IgD-negative memory B cell (primary cell): ENCODE measurements at regions not wholly inside any gene's neighbourhood (a gene's known extent, or its start where the extent isn't known, plus 50 kb on each side); places are given as distances from the start of the nearest gene placed in this dataset.
A peak's percentile ranks its signal among the peaks of the same experiment; 100 is the strongest.
"Not testable (repeated sequence)": the region's sequence is repeated elsewhere in the genome, so short reads cannot be mapped to it uniquely, and the experiment has no call there.

Source experiments
- H3K27ac Mint-ChIP-seq, 3 donors: one replicate each; pipeline ENCODE4 v1.8.0; 2020 to 2022; ENCODE audit warnings: mild to moderate bottlenecking in 3 of 3, mixed read lengths in 3 of 3, moderate library complexity in 1 of 3
- H3K27me3 Mint-ChIP-seq: one replicate; pipeline ENCODE4 v1.8.0; 2021; ENCODE audit warnings: mixed read lengths
- H3K36me3 Mint-ChIP-seq: one replicate; pipeline ENCODE4 v1.8.0; 2020; ENCODE audit warnings: mild to moderate bottlenecking, mixed read lengths
- H3K4me1 Mint-ChIP-seq, 3 donors: one replicate each; pipeline ENCODE4 v1.8.0; 2020 to 2022; ENCODE audit warnings: mixed read lengths in 3 of 3, mild to moderate bottlenecking in 1 of 3
- H3K4me3 Mint-ChIP-seq, 4 donors: one replicate each; pipeline ENCODE4 v1.8.0; 2020 to 2022; ENCODE audit warnings: mild to moderate bottlenecking in 4 of 4, mixed read lengths in 4 of 4, moderate library complexity in 3 of 4
- H3K9me3 Mint-ChIP-seq, 3 donors: one replicate each; pipeline ENCODE4 v1.8.0; 2020 to 2021; ENCODE audit warnings: mixed read lengths in 3 of 3, mild to moderate bottlenecking in 1 of 3

DNA sequence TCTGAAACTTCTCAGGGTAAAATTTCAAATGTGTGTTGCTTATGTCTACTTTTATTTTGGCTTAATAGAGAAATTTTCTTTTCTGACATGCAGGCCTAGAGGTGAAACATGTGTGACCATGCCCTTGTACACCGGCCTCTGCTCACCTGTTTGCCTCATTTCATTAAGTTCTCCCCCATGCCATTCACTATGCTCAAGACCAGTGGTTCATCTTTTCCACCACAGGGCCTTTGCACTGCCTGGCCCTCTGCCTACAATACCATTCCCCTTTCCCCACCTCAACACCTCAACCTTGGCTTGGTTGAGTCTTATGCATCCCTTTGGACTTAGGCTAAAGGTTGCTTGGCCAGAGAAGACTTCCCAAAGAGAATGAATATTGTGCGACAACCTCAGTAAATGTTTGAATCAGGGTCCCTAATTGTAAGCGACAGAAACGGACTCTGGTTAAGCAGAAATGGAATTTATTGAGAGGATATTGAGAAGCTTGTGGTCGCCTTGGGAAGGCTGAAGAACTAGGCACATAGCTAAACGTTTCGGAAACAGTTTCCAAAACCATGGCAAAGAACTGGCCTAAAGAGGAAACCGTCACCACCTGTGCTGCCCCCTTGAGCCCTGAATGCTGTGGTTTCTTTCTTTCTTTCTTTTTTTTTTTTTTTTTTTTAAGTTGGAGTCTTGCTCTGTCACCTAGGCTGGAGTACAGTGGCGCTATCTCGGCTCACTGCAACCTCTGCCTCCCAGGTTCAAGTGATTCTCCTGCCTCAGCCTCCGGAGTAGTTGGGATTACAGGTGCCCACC, 152.2 kb downstream of the SOX4 start:
- no peaks in the 10 kb centered on the region for H3K4me1 Mint-ChIP-seq
- H3K27me3 Mint-ChIP-seq, result no peaks in the 10 kb centered on the region
- no peak overlapping the region for H3K27ac Mint-ChIP-seq
- no peaks in the 10 kb centered on the region for H3K9me3 Mint-ChIP-seq
- H3K4me3 Mint-ChIP-seq, result no peak overlapping the region
- no peaks in the 10 kb centered on the region for H3K36me3 Mint-ChIP-seq

DNA sequence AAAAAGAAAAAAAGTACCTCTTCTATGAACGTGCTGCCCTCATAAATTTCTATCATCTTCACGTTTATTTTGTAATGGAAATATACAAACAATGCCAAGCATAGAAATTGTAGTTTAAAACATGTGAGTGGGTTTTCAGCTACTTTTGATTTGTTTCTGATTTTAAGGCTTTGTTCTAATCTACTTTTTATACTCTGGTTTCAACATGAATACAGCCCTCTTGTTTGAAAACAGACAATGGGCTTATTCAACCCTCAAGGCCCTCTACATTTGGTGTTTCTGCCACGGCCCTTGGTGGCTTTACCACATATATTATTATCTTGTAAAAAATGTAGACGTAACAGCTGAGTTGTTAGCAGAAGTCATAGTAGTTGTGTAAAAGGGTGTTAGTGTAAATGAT, 153.9 kb downstream of the SOX4 start:
- H3K36me3 Mint-ChIP-seq, result no peaks in the 10 kb centered on the region
- peaks cover 0 to 1% (median 0%) of the 10 kb centered on the region in 3 donors for H3K4me1 Mint-ChIP-seq
- no peaks in the 10 kb centered on the region for H3K9me3 Mint-ChIP-seq
- no peaks in the 10 kb centered on the region for H3K27me3 Mint-ChIP-seq
- H3K4me3 Mint-ChIP-seq, result no peak overlapping the region
- no peak overlapping the region for H3K27ac Mint-ChIP-seq

DNA sequence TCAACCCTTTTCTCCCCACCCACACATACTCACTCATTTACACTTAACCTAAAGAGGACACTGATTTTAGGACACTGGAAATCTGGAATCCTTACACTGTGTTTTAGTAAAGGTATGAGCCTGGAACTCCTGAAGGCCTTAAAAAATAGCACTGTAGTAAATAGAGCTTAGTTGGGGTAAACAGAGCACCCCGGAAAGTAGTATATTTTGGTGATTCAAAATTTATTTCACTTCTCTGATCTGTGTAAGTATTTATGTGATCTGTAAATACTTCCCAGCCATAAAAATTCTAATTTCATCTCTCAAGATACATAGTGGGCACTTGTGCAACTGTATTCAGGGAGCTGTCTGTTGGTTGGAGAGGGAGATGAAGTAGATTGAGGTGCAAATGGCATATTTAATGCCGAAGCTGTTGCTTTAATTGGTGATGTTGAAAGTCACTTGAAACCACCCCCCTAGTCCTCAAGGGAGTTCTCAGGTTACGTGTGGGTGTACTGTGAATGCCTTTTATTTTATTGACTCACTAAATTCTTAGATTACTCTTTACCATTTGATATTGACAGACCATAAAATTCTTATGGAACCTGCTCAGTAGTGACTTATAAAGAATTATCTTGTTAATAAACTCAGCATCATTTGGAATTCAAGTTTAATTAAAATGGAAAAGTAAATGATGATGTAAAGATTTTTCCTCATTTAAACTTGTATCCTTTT, 154.9 kb downstream of the SOX4 start:
- no peak overlapping the region for H3K27ac Mint-ChIP-seq
- no peaks in the 10 kb centered on the region for H3K27me3 Mint-ChIP-seq
- H3K36me3 Mint-ChIP-seq, result no peaks in the 10 kb centered on the region
- no peaks in the 10 kb centered on the region for H3K9me3 Mint-ChIP-seq
- no peak overlapping the region for H3K4me3 Mint-ChIP-seq
- peaks cover 0 to 1% (median 0%) of the 10 kb centered on the region in 3 donors for H3K4me1 Mint-ChIP-seq

DNA sequence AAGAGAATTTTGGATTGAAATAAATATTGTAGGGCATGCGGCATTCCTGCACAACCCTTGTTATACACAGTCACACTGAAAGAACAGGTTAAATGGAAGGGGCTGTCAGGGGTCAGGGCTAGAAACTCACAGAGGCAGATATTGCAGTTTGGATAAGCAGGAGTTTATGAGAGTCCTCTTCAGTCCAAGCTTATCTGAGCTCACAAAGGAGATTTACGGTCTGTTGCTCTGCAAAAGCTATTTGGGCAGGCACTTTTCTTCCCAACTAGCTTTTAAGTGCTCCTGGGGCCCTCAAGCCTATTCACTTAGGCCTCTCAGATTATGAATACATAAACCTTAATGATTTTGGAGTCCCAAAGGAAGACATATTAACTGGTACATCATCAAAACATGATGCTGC, 156.2 kb downstream of the SOX4 start:
- Mint-ChIP-seq H3K27ac (no peak overlapping the region), H3K9me3 (no peaks in the 10 kb centered on the region), H3K27me3 (no peaks in the 10 kb centered on the region), H3K4me3 (no peak overlapping the region), H3K4me1 (peaks cover 0 to 1% (median 0%) of the 10 kb centered on the region in 3 donors), H3K36me3 (no peaks in the 10 kb centered on the region)

DNA sequence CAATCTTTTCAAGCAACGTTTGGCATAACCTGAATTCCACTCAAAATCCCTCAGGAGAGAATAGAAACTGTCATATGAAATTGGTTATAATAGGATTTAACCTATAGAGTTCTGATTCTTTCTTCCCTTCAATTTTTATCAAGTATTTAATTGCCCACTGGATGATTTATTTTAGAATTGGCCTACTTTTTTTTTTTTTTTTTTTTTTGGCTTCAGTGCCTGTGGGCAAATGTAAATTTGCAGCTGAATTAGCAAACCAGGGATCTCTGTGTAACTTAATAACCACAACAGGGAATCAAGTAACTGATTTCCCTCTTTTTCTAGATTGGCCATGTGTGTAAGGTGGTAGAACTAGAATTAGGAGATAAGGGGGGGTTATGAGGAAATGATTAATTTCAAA, 157.0 kb downstream of the SOX4 start:
- no peak overlapping the region for H3K27ac Mint-ChIP-seq
- no peaks in the 10 kb centered on the region for H3K27me3 Mint-ChIP-seq

DNA sequence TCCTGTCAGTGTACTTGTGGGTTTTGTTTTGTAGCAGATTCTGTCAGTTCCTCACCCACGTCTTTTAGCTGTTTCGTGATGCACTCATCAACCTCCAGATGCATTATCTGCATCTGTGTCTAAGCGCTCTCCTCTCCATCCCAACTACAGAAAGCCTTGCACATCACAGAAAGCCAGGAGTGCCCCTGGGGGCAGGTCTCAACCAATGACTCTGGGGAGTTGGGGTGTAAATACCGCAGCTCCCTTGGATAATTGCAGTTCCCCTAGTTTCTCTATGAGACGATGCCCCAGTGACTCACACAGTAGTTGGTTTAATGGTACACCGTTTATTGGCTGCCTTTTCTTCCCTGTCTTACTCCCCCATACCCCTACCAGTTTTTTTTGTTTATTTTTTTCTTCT, 158.1 kb downstream of the SOX4 start:
- peak overlapping the region in 1 of 3 donors; percentile 55 for H3K27ac Mint-ChIP-seq
- H3K4me1 Mint-ChIP-seq, result peaks cover 0 to 1% (median 0%) of the 10 kb centered on the region in 3 donors
- no peaks in the 10 kb centered on the region for H3K27me3 Mint-ChIP-seq

More for the DNA sequence above, 157.0 kb downstream of the SOX4 start:
- no peaks in the 10 kb centered on the region for H3K36me3 Mint-ChIP-seq
- no peaks in the 10 kb centered on the region for H3K9me3 Mint-ChIP-seq
- no peak overlapping the region for H3K4me3 Mint-ChIP-seq
- H3K4me1 Mint-ChIP-seq, result peaks cover 0 to 1% (median 0%) of the 10 kb centered on the region in 3 donors

DNA sequence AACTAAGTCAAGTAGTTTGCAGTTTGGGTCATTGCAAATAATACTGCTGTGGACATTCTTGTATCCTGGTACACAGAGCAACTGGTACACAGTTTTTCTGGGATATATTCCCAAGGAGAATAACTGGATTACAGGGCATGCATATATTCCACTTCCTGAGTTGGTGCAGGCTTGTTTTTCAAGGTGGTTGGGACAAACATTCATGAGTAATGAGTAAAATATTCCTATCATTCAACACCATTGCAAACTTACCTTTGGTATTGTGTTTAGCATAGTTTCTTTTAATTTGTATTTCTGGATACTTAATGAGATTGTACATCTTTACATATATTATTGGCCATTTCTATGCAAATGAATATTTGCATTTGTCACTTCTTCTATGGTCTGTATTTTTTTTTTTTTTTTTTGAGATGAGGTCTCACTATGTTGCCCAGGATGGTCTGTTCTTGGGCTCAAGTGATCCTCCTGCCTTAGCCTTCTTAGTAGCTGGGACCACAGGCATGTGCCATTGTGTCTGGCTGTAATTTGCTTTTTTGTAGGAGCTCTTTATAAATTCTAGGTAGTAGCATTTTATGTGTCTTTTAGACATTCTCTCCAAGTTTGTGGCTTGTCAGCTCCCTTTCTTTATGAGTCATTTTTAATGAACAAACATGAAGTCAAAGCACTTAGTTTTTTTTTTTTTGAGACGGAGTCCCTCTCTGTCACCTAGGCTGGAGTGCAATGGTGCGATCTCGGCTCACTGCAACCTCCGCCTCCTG, 158.7 kb downstream of the SOX4 start:
- Mint-ChIP-seq H3K4me3 (no peak overlapping the region), H3K4me1 (peaks cover 0 to 1% (median 0%) of the 10 kb centered on the region in 3 donors), H3K36me3 (no peaks in the 10 kb centered on the region), H3K27ac (peak overlapping the region in 1 of 3 donors; percentile 55), H3K9me3 (no peaks in the 10 kb centered on the region), H3K27me3 (no peaks in the 10 kb centered on the region)

More for the DNA sequence above, 158.1 kb downstream of the SOX4 start:
- no peaks in the 10 kb centered on the region for H3K9me3 Mint-ChIP-seq
- no peak overlapping the region for H3K4me3 Mint-ChIP-seq
- H3K36me3 Mint-ChIP-seq, result no peaks in the 10 kb centered on the region

DNA sequence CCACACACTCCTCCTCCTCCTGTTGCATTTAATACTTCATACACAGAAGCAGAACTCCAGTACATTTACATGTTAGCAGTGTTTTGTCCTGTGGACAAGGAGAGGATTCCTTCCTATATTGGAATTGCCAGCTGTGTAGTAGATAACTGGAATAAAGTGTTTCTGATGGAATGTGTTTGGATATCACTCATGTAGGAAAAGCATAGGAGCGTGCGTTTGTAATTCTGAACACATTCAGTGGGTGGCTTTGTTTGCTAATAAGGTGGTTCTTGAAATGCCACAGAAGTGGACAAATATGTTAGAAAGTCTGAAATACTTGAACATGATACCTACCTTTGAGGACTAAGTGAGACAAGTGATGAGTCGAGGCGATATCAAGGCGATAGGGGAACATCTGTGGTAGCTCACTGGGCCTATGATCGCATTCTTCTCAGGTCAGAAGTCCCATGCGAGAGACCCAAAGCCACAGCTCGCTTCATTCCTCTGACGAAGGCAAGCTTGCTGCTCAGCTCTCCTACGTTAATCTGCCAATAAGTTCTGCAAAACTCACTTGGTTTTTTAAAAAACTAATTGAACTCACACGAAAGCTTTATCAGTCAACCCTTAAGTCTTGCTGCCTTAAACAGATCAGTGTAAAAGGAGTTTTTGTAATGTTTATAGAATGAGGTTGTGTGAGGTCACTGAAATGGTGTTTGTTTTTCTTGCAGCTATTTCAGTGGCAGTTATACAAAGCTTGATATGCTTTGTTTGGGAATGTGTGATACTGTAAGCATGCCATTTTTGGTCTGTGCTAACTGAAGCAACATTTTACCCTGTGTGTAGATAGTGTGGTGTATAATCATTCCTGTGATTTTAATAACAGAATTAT, 159.9 kb downstream of the SOX4 start:
- H3K36me3 Mint-ChIP-seq, result no peaks in the 10 kb centered on the region
- peaks cover 0 to 1% (median 0%) of the 10 kb centered on the region in 3 donors for H3K4me1 Mint-ChIP-seq
- no peak overlapping the region for H3K27ac Mint-ChIP-seq
- H3K27me3 Mint-ChIP-seq, result no peaks in the 10 kb centered on the region
- H3K4me3 Mint-ChIP-seq, result no peak overlapping the region
- no peaks in the 10 kb centered on the region for H3K9me3 Mint-ChIP-seq

DNA sequence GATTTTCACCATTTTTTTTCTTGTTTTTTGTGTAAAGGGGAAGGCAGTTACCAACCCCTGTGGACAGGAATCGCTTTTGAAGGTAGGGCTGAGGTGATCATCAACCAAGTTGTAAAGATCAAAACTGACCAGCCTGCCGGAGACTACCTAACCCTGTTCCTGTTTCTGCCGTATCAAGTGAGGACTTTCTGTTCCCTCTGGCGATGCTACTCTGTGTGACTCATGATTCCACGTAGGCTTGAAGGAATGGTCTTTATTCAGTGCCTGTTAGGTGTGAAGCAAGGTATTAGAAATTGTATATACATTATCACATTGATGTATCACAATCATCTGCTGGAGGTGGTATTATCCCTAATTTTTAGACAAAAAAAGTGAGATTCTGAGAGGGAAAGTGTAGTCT, 161.3 kb downstream of the SOX4 start:
- Mint-ChIP-seq H3K27ac (no peak overlapping the region), H3K4me1 (peaks cover 0 to 1% (median 0%) of the 10 kb centered on the region in 3 donors)

DNA sequence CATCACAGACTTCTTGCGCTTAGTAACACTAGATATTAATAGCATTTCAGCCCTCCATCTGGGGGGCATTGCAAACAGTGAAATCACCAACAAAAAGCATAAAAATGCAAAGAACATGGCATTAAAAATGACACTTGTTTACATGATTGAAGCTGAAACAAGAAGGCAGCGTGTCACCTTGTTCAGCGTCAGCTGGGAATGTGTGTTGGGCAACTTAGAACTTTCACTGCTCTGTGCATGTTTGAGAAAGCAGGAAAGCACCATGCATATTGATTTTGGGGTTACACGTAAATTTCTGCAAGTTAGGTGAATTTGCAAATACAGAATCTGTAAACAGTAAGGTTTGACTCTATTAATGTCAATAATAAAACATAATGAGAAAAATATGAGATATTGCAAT, 162.9 kb downstream of the SOX4 start:
- H3K27me3 Mint-ChIP-seq, result no peaks in the 10 kb centered on the region
- H3K9me3 Mint-ChIP-seq, result no peaks in the 10 kb centered on the region
- H3K36me3 Mint-ChIP-seq, result no peaks in the 10 kb centered on the region
- H3K27ac Mint-ChIP-seq, result peak overlapping the region in 1 of 3 donors; percentile 32
- H3K4me3 Mint-ChIP-seq, result no peak overlapping the region
- H3K4me1 Mint-ChIP-seq, result no peaks in the 10 kb centered on the region

More for the DNA sequence above, 161.3 kb downstream of the SOX4 start:
- no peaks in the 10 kb centered on the region for H3K9me3 Mint-ChIP-seq
- H3K27me3 Mint-ChIP-seq, result no peaks in the 10 kb centered on the region
- H3K4me3 Mint-ChIP-seq, result no peak overlapping the region
- no peaks in the 10 kb centered on the region for H3K36me3 Mint-ChIP-seq

DNA sequence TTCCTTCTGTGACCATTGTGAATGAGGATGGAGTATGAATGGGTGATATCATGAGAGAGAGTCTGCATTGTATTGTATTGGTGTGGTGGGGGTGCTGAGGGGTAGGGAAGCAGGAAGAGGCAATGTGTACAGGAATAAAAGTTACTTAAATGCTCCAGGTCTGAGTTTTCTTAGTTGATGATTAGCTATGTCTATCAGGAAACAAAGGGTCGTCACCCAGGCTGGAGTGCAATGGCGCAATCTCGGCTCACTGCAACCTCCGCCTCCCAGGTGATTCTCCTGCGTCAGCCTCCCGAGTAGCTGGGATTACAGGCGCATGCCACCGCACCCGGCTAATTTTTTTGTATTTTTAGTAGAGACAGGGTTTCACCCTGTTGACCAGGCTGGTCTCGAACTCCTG, 163.8 kb downstream of the SOX4 start:
- not testable (repeated sequence) for H3K4me3 Mint-ChIP-seq, H3K4me1 Mint-ChIP-seq, H3K9me3 Mint-ChIP-seq, H3K27me3 Mint-ChIP-seq, H3K27ac Mint-ChIP-seq, H3K36me3 Mint-ChIP-seq

DNA sequence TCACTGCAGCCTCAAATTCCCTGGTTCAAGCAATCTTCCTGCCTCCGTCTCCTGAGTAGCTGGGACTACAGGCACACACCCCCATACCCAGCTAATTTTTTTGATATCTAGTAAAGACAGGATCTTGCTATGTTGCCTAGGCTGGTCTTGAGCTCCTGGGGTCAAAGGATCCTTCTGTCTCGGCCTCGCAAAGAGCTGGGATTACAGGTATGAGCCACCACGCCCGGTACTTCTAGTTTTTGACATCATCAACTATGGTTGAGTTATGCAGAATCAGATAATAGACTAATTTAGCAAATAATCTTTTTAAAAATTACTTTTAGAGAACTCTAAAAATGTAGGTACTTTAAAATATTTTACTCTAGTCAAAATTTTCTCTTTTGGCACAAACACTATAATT, 166.2 kb downstream of the SOX4 start:
- H3K36me3 Mint-ChIP-seq, result no peaks in the 10 kb centered on the region
- no peaks in the 10 kb centered on the region for H3K9me3 Mint-ChIP-seq
- no peaks in the 10 kb centered on the region for H3K4me1 Mint-ChIP-seq
- H3K4me3 Mint-ChIP-seq, result no peak overlapping the region
- H3K27me3 Mint-ChIP-seq, result no peaks in the 10 kb centered on the region
- no peak overlapping the region for H3K27ac Mint-ChIP-seq

DNA sequence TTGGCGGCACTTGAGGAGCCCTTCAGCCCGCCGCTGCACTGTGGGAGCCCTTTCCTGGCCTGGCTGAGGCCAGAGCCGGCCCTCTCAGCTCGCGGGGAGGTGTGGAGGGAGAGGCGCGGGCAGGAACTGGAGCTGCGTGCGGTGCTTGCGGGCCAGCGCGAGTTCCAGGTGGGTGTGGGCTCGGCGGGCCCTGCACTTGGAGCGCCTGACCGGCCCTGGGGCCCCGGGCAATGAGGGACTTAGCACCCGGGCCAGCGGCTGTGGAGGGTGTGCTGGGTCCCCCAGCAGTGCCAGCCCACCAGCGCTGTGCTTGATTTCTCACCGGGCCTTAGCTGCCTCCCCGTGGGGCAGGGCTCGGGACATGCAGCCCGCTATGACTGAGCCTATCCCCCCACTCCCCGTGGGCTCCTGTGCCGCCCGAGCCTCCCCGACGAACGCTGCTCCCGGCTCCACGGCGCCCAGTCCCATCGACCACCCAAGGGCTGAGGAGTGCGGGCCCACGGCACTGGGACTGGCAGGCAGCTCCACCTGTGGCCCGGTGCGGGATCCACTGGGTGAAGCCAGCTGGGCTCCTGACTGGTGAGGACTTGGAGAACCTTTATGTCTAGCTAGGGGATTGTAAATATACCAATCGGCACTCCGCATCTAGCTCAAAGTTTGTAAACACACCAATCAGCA, 167.6 kb downstream of the SOX4 start:
- not testable (repeated sequence) for H3K9me3 Mint-ChIP-seq, H3K4me1 Mint-ChIP-seq, H3K4me3 Mint-ChIP-seq, H3K36me3 Mint-ChIP-seq, H3K27ac Mint-ChIP-seq, H3K27me3 Mint-ChIP-seq

DNA sequence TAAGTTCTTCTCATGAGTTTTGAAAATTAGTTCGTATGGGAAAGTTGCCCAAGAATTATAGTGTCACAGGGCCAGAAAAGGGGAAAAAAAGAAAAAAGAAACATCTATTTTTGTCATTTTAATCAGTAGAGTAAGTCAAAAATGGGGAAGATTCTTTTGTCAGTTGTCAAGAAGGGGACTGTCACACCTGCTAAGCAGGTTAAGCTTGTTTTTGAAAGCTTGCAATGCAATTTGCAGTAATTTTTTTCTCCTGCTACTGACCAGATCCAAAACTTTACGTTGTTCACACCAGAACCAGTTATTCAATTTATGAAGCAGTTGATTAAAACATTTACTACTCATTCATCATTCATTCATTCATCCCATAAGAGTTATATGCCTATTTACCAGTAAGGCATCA, 171.4 kb downstream of the SOX4 start:
- H3K27me3 Mint-ChIP-seq, result peaks cover 2% of the 10 kb centered on the region
- H3K36me3 Mint-ChIP-seq, result no peaks in the 10 kb centered on the region
- H3K4me3 Mint-ChIP-seq, result no peak overlapping the region

More for the DNA sequence above, 171.4 kb downstream of the SOX4 start:
- H3K4me1 Mint-ChIP-seq, result no peaks in the 10 kb centered on the region
- no peak overlapping the region for H3K27ac Mint-ChIP-seq
- H3K9me3 Mint-ChIP-seq, result peaks cover 0 to 3% (median 0%) of the 10 kb centered on the region in 3 donors
